ENCODE measurements at regions not wholly inside any gene's neighbourhood (a gene's known extent, or its start where the extent isn't known, plus 50 kb on each side); places are given as distances from the start of the nearest gene placed in this dataset.
"Not testable (repeated sequence)": the region's sequence is repeated elsewhere in the genome, so short reads cannot be mapped to it uniquely, and the experiment has no call there.

GRCh38 chr16:65316808-65317207 is 194.9 kb upstream of the CDH11 start:
- H3K4me3 ChIP-seq (replicated peaks; ENCODE audit: low read depth, low read length) = no peak overlapping the region
- no peak for DNase-seq (ENCODE audit: low read depth)
- TF ChIP-seq, protein P1, sequence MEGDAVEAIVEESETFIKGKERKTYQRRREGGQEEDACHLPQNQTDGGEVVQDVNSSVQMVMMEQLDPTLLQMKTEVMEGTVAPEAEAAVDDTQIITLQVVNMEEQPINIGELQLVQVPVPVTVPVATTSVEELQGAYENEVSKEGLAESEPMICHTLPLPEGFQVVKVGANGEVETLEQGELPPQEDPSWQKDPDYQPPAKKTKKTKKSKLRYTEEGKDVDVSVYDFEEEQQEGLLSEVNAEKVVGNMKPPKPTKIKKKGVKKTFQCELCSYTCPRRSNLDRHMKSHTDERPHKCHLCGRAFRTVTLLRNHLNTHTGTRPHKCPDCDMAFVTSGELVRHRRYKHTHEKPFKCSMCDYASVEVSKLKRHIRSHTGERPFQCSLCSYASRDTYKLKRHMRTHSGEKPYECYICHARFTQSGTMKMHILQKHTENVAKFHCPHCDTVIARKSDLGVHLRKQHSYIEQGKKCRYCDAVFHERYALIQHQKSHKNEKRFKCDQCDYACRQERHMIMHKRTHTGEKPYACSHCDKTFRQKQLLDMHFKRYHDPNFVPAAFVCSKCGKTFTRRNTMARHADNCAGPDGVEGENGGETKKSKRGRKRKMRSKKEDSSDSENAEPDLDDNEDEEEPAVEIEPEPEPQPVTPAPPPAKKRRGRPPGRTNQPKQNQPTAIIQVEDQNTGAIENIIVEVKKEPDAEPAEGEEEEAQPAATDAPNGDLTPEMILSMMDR (IDR thresholded peaks at IDR 0.05; ENCODE audit: low read length, missing control alignments) = no peak

DNA sequence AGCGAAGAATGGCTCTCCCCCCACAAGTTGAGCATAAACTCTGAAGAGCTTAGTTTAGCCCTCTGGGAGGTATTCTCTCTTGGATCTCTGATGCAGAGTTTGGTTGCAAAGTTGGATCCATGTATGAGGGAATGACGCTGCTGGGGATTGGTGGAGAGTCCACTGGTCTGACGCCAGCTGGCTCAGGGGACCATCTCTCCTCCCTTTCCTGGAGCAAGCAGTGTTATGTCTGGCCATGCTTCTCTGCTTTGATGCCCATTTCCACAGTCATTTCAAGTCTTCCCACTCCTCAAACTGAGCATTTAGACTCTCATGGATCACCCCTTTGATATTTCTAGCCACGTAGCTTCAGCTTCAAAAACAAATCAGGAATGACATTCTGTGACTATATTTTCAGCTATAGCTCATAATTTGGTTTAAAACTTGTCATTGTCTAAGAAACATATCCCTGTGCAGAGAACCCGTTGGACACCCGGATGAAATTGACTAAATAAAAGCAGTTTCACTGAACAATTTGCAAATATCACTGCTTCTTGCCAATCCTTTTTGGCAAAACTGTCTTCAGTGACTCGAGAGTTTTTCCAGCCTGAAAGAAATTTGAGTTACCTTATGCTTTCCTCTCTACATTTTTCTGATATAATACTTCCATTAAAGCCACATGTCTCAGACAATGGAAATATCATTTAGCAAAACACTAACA is 193.4 kb upstream of the CDH11 start:
- TF ChIP-seq, protein P1 (IDR thresholded peaks at IDR 0.05; ENCODE audit: low read length, missing control alignments) = no peak
- H3K4me3 ChIP-seq (replicated peaks; ENCODE audit: low read depth, low read length) = no peak overlapping the region
- peak; percentile 49 for DNase-seq (ENCODE audit: low read depth)

- DNase-seq (ENCODE audit: low read depth) = no peak
- TF ChIP-seq, protein P1 (IDR thresholded peaks at IDR 0.05; ENCODE audit: low read length, missing control alignments) = no peak
- H3K4me3 ChIP-seq (replicated peaks; ENCODE audit: low read depth, low read length) = no peak overlapping the region
Observed at GRCh38 chr16:65314627-65315008, 192.8 kb upstream of the CDH11 start.

GRCh38 chr16:65313936-65314626 is 192.2 kb upstream of the CDH11 start:
- H3K4me3 ChIP-seq (replicated peaks; ENCODE audit: low read depth, low read length) = no peak overlapping the region
- DNase-seq (ENCODE audit: low read depth) = no peak
- TF ChIP-seq, protein P1 (IDR thresholded peaks at IDR 0.05; ENCODE audit: low read length, missing control alignments) = no peak

GRCh38 chr16:65312795-65313194 is 190.9 kb upstream of the CDH11 start:
- peak; percentile 43 for DNase-seq (ENCODE audit: low read depth)
- TF ChIP-seq, protein P1 (IDR thresholded peaks at IDR 0.05; ENCODE audit: low read length, missing control alignments) = no peak
- H3K4me3 ChIP-seq (replicated peaks; ENCODE audit: low read depth, low read length) = no peak overlapping the region

GRCh38 chr16:65312071-65312470 is 190.2 kb upstream of the CDH11 start:
- TF ChIP-seq, protein P1 (IDR thresholded peaks at IDR 0.05; ENCODE audit: low read length, missing control alignments) = no peak
- peak; percentile 39 for DNase-seq (ENCODE audit: low read depth)
- no peak overlapping the region for H3K4me3 ChIP-seq (replicated peaks; ENCODE audit: low read depth, low read length)

GRCh38 chr16:65310491-65310890 is 188.6 kb upstream of the CDH11 start:
- DNase-seq (ENCODE audit: low read depth); H3K4me3 ChIP-seq (replicated peaks; ENCODE audit: low read depth, low read length): not testable (repeated sequence)
